Cerebellar nuclear complex (tissue), 1 donor: ENCODE measurements at regions not wholly inside any gene's neighbourhood (a gene's known extent, or its start where the extent isn't known, plus 50 kb on each side); places are given as distances from the start of the nearest gene placed in this dataset.

Experiments
- DNase-seq, 2 experiments: peaks; one replicate each; lab custom pipeline; 2025; lab: John Stamatoyannopoulos, UW

GRCh38 chr12:130216031-130216430 is 53.8 kb downstream of the FZD10 start:
- no peak for DNase-seq

GRCh38 chr12:130218682-130219081 is 56.4 kb downstream of the FZD10 start:
- peak in 1 of 2 experiments; percentile 10 for DNase-seq

DNA sequence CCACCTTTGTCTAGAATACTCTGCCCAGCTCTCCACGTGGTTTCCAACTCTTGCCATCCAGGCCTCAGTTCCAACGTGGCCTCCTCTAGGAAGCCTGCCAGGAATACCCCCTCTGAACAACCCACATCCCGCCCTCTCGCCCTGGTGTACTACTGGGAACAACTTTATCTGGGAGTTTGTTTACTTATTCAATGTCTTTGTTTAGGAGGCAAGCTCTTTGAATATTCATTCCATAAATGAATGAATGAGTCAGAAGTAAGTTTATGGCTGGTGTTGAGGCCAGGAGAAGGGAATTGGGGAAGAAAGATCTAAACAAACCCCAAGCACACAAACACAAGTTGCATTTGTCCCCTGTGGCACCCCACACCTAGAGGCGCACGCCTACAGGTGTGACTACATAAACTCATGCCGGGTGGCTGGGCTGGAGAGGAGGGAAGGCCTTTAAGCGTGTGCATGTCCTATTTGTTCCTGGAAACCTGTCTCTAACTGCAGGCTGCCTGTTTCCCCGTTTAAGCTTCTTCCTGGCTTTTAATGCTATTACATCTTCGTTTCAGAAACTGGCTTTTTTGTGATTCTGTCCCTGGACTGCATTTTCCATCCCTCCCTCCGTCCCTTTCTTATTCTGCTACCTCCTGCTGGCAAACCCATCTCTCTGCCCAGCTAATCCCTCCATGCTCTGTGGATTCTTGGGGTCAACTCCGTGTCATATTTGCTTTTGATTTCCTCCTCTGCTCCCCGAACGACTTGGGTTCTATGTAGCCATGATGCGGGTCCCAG is 57.9 kb downstream of the FZD10 start:
- no peak for DNase-seq

- DNase-seq = no peak
Observed at GRCh38 chr12:130220706-130221100, 58.4 kb downstream of the FZD10 start.

DNA sequence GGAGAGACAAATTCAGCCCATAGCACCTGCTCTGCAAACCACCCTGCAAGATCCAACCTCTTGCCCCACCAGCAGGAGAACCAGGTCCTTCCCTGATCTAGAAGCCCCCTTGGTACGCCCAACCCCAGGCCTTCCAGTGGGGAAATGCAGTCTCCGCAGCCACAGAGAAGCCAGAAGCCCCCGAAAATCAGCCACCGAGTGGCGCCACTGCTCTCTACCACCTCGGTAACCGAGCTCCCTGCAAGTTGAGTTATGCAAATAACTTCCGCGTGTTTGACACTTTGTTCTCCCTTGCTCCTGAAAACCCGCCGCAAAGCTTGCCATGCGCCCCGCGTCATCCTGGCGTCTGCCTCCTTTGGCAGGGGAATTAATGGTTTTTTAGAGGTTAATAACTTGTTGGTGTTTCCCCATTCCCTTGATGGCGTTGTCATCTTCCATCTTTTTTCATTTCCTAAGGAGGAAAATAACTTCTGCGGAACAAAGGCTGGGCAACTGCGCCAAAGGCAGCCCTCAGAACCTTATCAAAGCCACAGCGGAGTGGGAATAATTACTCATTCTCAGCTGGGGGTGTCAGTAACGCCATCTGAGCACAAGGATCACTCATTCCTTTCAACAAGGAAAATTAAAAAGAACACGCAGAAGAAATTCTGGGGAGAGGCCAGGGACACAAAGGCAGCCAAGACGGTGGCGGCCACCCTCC is 60.4 kb downstream of the FZD10 start:
- no peak for DNase-seq

DNA sequence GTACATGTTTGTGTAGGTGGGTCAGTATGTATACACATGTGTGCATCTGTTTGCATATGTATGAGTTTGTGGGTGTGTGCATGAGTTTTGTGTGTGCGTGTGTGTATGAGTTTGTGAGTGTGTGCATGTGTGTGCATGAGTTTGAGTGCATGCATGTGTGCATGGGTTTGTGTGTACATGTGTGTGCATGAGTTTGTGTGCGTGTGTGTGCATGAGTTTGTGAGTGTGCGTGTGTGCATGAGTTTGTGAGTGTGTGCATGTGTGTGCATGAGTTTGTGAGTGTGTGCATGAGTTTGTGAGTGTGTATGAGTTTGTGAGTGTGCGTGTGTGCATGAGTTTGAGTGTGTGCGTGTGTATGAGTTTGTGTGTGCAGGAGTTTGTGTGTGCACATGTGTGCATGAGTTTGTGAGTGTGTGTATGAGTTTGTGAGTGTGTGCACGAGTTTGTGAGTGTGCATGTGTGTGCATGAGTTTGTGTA is 61.5 kb downstream of the FZD10 start:
- DNase-seq = no peak

DNA sequence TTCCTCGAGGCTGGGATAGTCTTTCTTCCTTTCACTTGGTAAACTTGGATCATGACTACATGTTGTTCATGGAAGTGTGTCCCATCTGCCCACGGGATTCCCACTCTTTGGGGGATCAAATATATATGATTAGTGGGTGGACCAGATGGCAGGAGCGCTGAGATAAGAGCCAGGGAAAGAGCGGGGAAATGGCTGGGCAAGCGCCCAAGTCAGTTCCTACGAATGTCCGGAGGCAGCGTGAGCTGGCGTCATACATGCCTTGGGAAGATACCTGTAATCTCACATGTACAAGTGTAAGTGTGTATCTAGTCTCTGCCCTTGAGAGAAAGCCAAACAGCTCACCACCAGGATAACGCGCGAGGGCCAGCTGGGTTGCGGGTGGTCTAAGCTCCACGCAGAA is 62.3 kb downstream of the FZD10 start:
- DNase-seq = no peak

- no peak for DNase-seq
Observed at GRCh38 chr12:130225347-130225746, 63.1 kb downstream of the FZD10 start.

DNA sequence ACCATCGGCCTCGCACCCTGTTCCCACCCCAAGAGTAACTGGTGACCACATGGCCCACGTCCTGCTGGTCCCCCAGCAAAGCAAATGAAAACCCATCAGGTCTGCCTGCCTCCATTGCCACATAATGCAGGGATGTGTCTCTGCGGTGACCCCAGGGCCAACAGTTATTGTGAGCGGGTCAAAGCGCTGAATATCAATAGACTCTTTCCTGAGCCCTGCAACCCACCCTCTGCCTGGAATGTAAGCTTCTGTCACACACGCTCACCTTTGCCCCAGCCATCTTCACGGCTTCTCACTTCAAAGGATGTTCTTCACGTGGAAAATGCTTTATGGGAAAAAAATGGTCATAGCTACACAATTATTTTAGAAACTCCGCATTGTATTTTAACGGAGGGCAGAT is 63.9 kb downstream of the FZD10 start:
- DNase-seq = no peak

GRCh38 chr12:130226771-130227170 is 64.5 kb downstream of the FZD10 start:
- DNase-seq = peak; percentile 57 to 91

GRCh38 chr12:130227641-130228040 is 65.4 kb downstream of the FZD10 start:
- DNase-seq = peak; percentile 20 to 91

GRCh38 chr12:130236446-130236845 is 74.2 kb downstream of the FZD10 start:
- no peak for DNase-seq

GRCh38 chr12:130240831-130241590 is 78.7 kb downstream of the FZD10 start:
- DNase-seq = no peak

GRCh38 chr12:130242506-130242905 is 80.2 kb downstream of the FZD10 start:
- DNase-seq = no peak

DNA sequence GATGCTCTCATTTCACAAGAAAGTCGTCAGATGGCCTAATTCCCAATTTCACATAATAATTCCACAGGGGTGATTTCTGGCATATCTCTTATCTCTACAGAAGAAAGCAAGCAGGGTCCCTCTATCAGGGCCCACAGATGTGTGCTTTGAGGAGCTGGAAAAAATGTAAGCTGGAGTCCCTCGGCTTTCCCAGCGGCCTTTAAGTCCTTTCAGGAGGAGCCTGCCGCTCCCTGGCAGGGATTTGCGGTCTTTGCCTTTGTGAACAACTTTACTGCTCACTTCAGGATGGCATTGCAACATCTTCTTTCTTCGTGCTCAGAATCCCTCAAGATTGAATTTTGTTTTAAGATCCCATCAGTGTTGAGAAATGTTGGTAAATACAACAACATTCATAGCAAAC is 83.0 kb downstream of the FZD10 start:
- DNase-seq = no peak

DNA sequence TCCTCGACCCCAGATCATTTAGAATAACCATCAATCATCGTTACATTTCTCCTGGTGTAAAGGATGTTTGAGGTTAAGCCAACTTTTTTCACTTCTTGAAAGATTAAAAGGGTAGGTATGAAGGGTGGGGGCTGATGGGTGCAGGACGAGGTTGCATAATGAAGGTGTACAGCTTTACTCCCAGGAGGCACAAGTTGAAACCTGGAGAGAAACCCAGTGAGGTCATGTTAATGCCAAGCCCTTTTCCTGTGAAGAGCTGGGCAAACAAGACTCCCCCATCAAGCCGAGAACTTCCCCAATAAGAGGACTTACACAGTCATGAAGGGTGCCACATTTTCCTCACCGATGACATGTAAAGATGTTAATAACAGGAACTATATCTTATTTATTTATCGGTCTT is 84.3 kb downstream of the FZD10 start:
- no peak for DNase-seq

DNA sequence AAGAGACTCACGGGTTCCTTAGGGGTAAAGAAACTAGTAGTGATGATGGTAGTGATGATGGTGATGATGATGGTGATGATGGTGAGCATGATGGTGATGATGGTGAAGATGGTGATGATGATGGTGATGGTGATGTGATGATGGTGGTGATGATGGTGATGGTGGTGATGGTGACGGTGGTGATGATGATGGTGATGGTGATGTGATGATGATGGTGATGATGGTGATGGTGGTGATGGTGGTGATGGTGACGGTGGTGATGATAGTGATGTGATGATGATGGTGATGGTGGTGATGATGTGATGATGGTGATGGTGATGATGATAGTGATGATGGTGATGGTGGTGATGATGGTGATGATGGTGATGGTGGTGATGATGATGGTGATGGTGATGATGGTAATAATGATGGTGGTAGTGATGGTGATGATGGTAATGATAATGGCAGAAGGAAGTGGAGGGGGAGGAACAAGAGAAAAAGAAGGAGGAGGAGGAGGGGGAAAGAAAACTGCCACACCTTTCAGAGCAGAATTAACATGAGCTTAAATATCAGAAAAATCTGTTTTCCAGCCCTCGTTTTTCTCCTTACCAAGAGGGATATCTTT is 85.5 kb downstream of the FZD10 start:
- no peak for DNase-seq

GRCh38 chr12:130249376-130249775 is 87.1 kb downstream of the FZD10 start:
- no peak for DNase-seq

DNA sequence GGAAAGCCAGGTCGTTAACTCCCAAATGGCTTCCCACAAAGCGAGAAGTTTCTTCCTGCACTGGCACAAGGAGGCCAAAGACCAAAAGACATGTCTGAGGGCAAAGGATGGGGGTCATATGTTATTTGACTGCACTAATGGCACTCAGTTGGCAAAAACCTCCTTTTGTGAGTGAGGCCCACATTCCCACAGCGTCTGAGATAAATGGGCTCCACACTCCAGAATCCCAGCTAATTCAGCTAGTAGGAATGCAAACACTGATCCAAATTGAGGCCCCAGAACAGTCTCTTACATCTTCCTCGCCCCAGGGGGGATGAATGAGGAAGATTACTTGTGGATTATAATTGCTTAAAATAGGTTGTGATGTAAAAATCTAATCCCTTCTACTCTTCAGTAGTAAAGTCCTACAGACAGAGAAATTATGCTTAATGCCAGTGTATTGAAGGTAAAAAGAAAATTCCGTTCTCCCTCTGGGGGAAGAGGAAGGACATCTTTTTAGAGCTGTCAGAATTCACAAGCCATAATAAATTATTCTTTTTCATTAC is 86.4 kb upstream of the PIWIL1 start:
- DNase-seq = no peak

DNA sequence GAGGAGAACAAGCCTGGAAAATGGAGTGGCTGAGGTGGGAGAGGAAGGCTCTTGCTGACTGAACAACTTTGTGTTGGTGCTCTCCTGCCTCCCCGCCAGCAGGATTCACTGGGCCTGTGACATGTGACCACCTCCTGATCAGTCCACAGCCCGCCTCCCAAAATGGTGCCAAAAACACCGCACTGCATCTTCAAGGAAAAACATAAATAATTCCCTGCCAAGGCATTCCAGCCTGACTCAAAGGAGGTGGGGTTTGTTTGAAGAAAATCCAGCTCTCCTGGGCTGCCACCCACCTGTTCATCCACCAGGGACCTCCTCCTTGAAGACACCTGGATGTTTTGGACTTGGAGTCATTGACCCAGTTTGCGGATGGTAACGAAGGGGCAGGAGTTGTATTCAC is 83.8 kb upstream of the PIWIL1 start:
- DNase-seq = no peak

GRCh38 chr12:130254461-130255276 is 83.0 kb upstream of the PIWIL1 start:
- DNase-seq = no peak
